ENCODE measurements at regions not wholly inside any gene's neighbourhood (a gene's known extent, or its start where the extent isn't known, plus 50 kb on each side); places are given as distances from the start of the nearest gene placed in this dataset.

GRCh38 chr11:69578167-69578566 is 62.8 kb upstream of the CCND1 start:
- H3K4me3 ChIP-seq, result no peak overlapping the region
- Mint-ChIP-seq H3K36me3 (ENCODE audit: low read depth) (no peaks in the 10 kb centered on the region), H3K4me1 (no peaks in the 10 kb centered on the region; the same call in 2 of the 3 replicates), H3K9me3 (no peaks in the 10 kb centered on the region), H3K27me3 (ENCODE audit: insufficient read depth, low read depth, poor library complexity) (peaks cover 10% of the 10 kb centered on the region), H3K27ac (no peak overlapping the region), H3K4me3 (no peak overlapping the region)
- H3K27me3 ChIP-seq (ENCODE audit: insufficient read depth), result no peaks in the 10 kb centered on the region
- no peak overlapping the region for H3K4me2 ChIP-seq
- no peaks in the 10 kb centered on the region for H3K79me2 ChIP-seq (replicated peaks; ENCODE audit: insufficient read depth)
- no peaks in the 10 kb centered on the region for H3F3A ChIP-seq (replicated peaks; ENCODE audit: low read depth)
- no peaks in the 10 kb centered on the region for H3K36me3 ChIP-seq (ENCODE audit: insufficient read depth)
- H4K20me1 ChIP-seq (replicated peaks; ENCODE audit: insufficient read depth), result no peaks in the 10 kb centered on the region
- no peak for ATAC-seq
- H3K9me2 ChIP-seq (ENCODE audit: insufficient read depth), result no peaks in the 10 kb centered on the region
- TF ChIP-seq ZNF331 (CRISPR knock-in tag; IDR thresholded peaks at IDR 0.05; ENCODE audit: low read depth), result no peak
- TF ChIP-seq CREB1 (CRISPR knock-in tag; IDR thresholded peaks at IDR 0.05; ENCODE audit: low read depth), result no peak
- TF ChIP-seq EZH2 (IDR thresholded peaks at IDR 0.05; ENCODE audit: low read depth, unreplicated experiment), result no peak
- TF ChIP-seq JUNB (IDR thresholded peaks at IDR 0.05; ENCODE audit: unreplicated experiment), result no peak
- no peak for TF ChIP-seq ETS1 (IDR thresholded peaks at IDR 0.05)
- TF ChIP-seq, protein P1, sequence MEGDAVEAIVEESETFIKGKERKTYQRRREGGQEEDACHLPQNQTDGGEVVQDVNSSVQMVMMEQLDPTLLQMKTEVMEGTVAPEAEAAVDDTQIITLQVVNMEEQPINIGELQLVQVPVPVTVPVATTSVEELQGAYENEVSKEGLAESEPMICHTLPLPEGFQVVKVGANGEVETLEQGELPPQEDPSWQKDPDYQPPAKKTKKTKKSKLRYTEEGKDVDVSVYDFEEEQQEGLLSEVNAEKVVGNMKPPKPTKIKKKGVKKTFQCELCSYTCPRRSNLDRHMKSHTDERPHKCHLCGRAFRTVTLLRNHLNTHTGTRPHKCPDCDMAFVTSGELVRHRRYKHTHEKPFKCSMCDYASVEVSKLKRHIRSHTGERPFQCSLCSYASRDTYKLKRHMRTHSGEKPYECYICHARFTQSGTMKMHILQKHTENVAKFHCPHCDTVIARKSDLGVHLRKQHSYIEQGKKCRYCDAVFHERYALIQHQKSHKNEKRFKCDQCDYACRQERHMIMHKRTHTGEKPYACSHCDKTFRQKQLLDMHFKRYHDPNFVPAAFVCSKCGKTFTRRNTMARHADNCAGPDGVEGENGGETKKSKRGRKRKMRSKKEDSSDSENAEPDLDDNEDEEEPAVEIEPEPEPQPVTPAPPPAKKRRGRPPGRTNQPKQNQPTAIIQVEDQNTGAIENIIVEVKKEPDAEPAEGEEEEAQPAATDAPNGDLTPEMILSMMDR (conservative IDR thresholded peaks at IDR 0.05; ENCODE audit: low read depth in 2 of 2), result no peak
- TF ChIP-seq, protein P2, sequence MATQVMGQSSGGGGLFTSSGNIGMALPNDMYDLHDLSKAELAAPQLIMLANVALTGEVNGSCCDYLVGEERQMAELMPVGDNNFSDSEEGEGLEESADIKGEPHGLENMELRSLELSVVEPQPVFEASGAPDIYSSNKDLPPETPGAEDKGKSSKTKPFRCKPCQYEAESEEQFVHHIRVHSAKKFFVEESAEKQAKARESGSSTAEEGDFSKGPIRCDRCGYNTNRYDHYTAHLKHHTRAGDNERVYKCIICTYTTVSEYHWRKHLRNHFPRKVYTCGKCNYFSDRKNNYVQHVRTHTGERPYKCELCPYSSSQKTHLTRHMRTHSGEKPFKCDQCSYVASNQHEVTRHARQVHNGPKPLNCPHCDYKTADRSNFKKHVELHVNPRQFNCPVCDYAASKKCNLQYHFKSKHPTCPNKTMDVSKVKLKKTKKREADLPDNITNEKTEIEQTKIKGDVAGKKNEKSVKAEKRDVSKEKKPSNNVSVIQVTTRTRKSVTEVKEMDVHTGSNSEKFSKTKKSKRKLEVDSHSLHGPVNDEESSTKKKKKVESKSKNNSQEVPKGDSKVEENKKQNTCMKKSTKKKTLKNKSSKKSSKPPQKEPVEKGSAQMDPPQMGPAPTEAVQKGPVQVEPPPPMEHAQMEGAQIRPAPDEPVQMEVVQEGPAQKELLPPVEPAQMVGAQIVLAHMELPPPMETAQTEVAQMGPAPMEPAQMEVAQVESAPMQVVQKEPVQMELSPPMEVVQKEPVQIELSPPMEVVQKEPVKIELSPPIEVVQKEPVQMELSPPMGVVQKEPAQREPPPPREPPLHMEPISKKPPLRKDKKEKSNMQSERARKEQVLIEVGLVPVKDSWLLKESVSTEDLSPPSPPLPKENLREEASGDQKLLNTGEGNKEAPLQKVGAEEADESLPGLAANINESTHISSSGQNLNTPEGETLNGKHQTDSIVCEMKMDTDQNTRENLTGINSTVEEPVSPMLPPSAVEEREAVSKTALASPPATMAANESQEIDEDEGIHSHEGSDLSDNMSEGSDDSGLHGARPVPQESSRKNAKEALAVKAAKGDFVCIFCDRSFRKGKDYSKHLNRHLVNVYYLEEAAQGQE (IDR thresholded peaks at IDR 0.05; ENCODE audit: unreplicated experiment), result no peak
- DNase-seq (ENCODE audit: low spot score), result no peak
- H2AFZ ChIP-seq, result no peak overlapping the region
- no peak overlapping the region for H3K27ac ChIP-seq (ENCODE audit: low read depth)
- no peaks in the 10 kb centered on the region for H3K4me1 ChIP-seq (ENCODE audit: insufficient read depth)

DNA sequence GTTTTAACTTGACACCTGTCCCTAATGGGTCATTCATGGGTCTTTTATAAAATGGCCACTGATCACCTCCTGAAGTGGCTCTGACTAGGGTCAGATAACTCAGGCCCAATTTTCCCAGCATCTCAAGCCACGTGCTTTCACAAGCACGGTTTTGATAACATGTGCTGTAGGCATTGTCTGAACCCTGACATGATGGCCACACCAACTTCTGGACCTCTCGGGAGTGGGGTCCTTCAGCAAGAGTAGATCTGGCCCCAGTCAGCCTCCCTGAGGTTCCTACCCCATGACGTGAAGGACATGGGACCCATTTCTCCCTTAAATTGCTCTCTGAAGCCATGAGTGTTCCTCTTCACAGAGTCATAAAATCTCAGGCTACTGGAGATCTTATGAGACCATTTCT is 60.4 kb upstream of the CCND1 start:
- DNase-seq (ENCODE audit: low spot score) (no peak), ATAC-seq (no peak)
- no peak overlapping the region for H3K4me2 ChIP-seq
- no peak for TF ChIP-seq NANOG (IDR thresholded peaks at IDR 0.05; ENCODE audit: borderline replicate concordance)
- no peak for TF ChIP-seq EZH2 (IDR thresholded peaks at IDR 0.05; ENCODE audit: low read depth, unreplicated experiment)
- TF ChIP-seq, protein P2 (IDR thresholded peaks at IDR 0.05; ENCODE audit: unreplicated experiment), result no peak
- no peak for TF ChIP-seq JUNB (IDR thresholded peaks at IDR 0.05; ENCODE audit: unreplicated experiment)
- TF ChIP-seq, protein P1 (conservative IDR thresholded peaks at IDR 0.05; ENCODE audit: low read depth in 2 of 2), result no peak
- no peak for TF ChIP-seq ZNF114 (CRISPR knock-in tag; IDR thresholded peaks at IDR 0.05)
- no peak for TF ChIP-seq CREB1 (CRISPR knock-in tag; IDR thresholded peaks at IDR 0.05; ENCODE audit: low read depth)

More for the DNA sequence above, 60.4 kb upstream of the CCND1 start:
- H4K20me1 ChIP-seq (replicated peaks; ENCODE audit: insufficient read depth), result no peaks in the 10 kb centered on the region
- H3K4me1 Mint-ChIP-seq, result no peaks in the 10 kb centered on the region; the same call in 2 of the 3 replicates
- no peak overlapping the region for H2AFZ ChIP-seq
- H3K4me3 ChIP-seq, result no peak overlapping the region
- peaks cover 6% of the 10 kb centered on the region for H3K27me3 Mint-ChIP-seq (ENCODE audit: insufficient read depth, low read depth, poor library complexity)
- H3K36me3 ChIP-seq (ENCODE audit: insufficient read depth), result no peaks in the 10 kb centered on the region
- H3K4me3 Mint-ChIP-seq, result no peak overlapping the region
- no peak overlapping the region for H3K27ac ChIP-seq (ENCODE audit: low read depth)
- no peaks in the 10 kb centered on the region for H3K79me2 ChIP-seq (replicated peaks; ENCODE audit: insufficient read depth)
- H3K27me3 ChIP-seq (ENCODE audit: insufficient read depth), result no peaks in the 10 kb centered on the region
- H3K27ac Mint-ChIP-seq, result no peak overlapping the region
- no peaks in the 10 kb centered on the region for H3F3A ChIP-seq (replicated peaks; ENCODE audit: low read depth)
- no peaks in the 10 kb centered on the region for H3K9me2 ChIP-seq (ENCODE audit: insufficient read depth)
- H3K36me3 Mint-ChIP-seq (ENCODE audit: low read depth), result no peaks in the 10 kb centered on the region
- no peaks in the 10 kb centered on the region for H3K4me1 ChIP-seq (ENCODE audit: insufficient read depth)
- no peaks in the 10 kb centered on the region for H3K9me3 Mint-ChIP-seq
